Adrenal gland (tissue), 9 donors: ENCODE measurements at regions not wholly inside any gene's neighbourhood (a gene's known extent, or its start where the extent isn't known, plus 50 kb on each side); places are given as distances from the start of the nearest gene placed in this dataset.

Source experiments
- DNase-seq, 7 donors: peaks; one replicate each; pipeline ENCODE4 v3.0.0-alpha.2; 2019 to 2020
- H3K27ac ChIP-seq, 5 donors: fragments of 200-600 bp; sonication (generic) in 4 of 5; 1 replicate in 3 of 5; 2 replicates in 2 of 5; pipeline versions ENCODE4 v1.5.1 to v1.8.0; 2016 to 2020; ENCODE audit warnings: mild to moderate bottlenecking in 1 of 5
- H3K27me3 ChIP-seq: fragments of 200-600 bp; 2 replicates; pipeline ENCODE4 v1.8.0; 2021
- H3K36me3 ChIP-seq, 2 donors: fragments of 200-600 bp; replicated peaks in 1 of 2; 1 replicate in 1 of 2; 2 replicates in 1 of 2; pipeline versions ENCODE4 v1.5.1 to v1.8.0; 2018 to 2022
- H3K4me1 ChIP-seq, 2 donors: fragments of 200-600 bp; replicated peaks in 1 of 2; 1 replicate in 1 of 2; 2 replicates in 1 of 2; pipeline versions ENCODE4 v1.5.1 to v1.8.0; 2018 to 2021
- H3K4me3 ChIP-seq, 4 donors: fragments of 200-600 bp; sonication (generic) in 3 of 4; one replicate each; pipeline ENCODE4 v1.5.1; 2016 to 2018
- H3K9me3 ChIP-seq, 3 donors: fragments of 200-600 bp; sonication (generic) in 1 of 3; replicated peaks in 1 of 3; 1 replicate in 2 of 3; 2 replicates in 1 of 3; pipeline versions ENCODE4 v1.5.1 to v1.8.0; 2016 to 2021
- CTCF ChIP-seq, 6 experiments: fragments of 450-650 bp in 4 of 6; fragments of 200-600 bp in 2 of 6; sonication (generic) in 1 of 6; IDR thresholded peaks; 1 replicate in 5 of 6; 2 replicates in 1 of 6; pipeline versions ENCODE4 v1.5.1 to v1.8.0; 2016 to 2021; ENCODE audit warnings: antibody characterized with exemption in 6 of 6, mild to moderate bottlenecking in 2 of 6, moderate library complexity in 1 of 6
- POLR2A ChIP-seq, 2 donors: fragments of 450-650 bp; IDR thresholded peaks; one replicate each; pipeline ENCODE4 v1.6.1; 2017; ENCODE audit warnings: antibody characterized with exemption in 2 of 2, mild to moderate bottlenecking in 2 of 2, moderate library complexity in 1 of 2
- WGBS, 4 donors: extraction: QIAGEN DNeasy Blood & Tissue Kit in 2 of 4; methylation state at CpG; one replicate each; pipeline versions ENCODE4 v1.1.5 to v1.1.7; 2013 to 2017; 5-methylcytosine and 5-hydroxymethylcytosine counted together
- intact Hi-C, 2 donors: fragments of 100-400 bp; cut with DNase I; formaldehyde crosslinking; loops; one replicate each; pipeline versions ENCODE4 v1.14.1 to v1.15.0; 2022 to 2023
- donor health status: healthy with polysubstance abuse.
- donor health status: Bipolar disorder and iron deficiency.
- donor health status: DM: yes; HTN: yes; CAD: no.
- donor health status: DM: no; HTN: no; CAD: no.
- donor health status: DM: no; HTN: no; CAD: no.

- DNase-seq = no peak
- TF ChIP-seq POLR2A (IDR thresholded peaks at IDR 0.05) = no peak
- TF ChIP-seq CTCF (IDR thresholded peaks at IDR 0.05) = no peak
- WGBS, 4 donors = 73 to 83% (median 81%) methylated on average over 1 of the region's 1 CpG
- Histone ChIP-seq H3K4me1 (no peaks in the 10 kb centered on the region), H3K9me3 (no peaks in the 10 kb centered on the region), H3K27ac (no peak overlapping the region), H3K36me3 (no peaks in the 10 kb centered on the region), H3K4me3 (no peak overlapping the region), H3K27me3 (no peaks in the 10 kb centered on the region)
- intact Hi-C loops = no loop called here
These were observed 113.7 kb downstream of the SLC25A46 start for GRCh38 chr5:110852541-110852940.

- Histone ChIP-seq H3K27me3 (no peaks in the 10 kb centered on the region), H3K4me3 (no peak overlapping the region), H3K9me3 (no peaks in the 10 kb centered on the region), H3K36me3 (no peaks in the 10 kb centered on the region), H3K4me1 (no peaks in the 10 kb centered on the region), H3K27ac (no peak overlapping the region)
- WGBS, 4 donors = 61 to 72% (median 63%) methylated on average over 3 of the region's 3 CpGs
- DNase-seq = no peak
- intact Hi-C loops = no loop called here
- TF ChIP-seq CTCF (IDR thresholded peaks at IDR 0.05) = no peak
These were observed 114.5 kb downstream of the SLC25A46 start for GRCh38 chr5:110853267-110853666.

- Histone ChIP-seq H3K27ac (no peak overlapping the region), H3K36me3 (no peaks in the 10 kb centered on the region), H3K9me3 (no peaks in the 10 kb centered on the region), H3K27me3 (no peaks in the 10 kb centered on the region), H3K4me1 (no peaks in the 10 kb centered on the region), H3K4me3 (no peak overlapping the region)
- no peak for DNase-seq
- WGBS, 4 donors = 22 to 36% (median 31%) methylated on average over 1 of the region's 1 CpG
- TF ChIP-seq CTCF (IDR thresholded peaks at IDR 0.05) (no peak), POLR2A (IDR thresholded peaks at IDR 0.05) (no peak)
- intact Hi-C loops = no loop called here
These were observed 115.4 kb downstream of the SLC25A46 start for GRCh38 chr5:110854200-110854599.

- no peak for DNase-seq
- no peak overlapping the region for H3K4me3 ChIP-seq
These were observed 117.2 kb downstream of the SLC25A46 start for GRCh38 chr5:110855961-110856360.

More at GRCh38 chr5:110855961-110856360, 117.2 kb downstream of the SLC25A46 start:
- no peaks in the 10 kb centered on the region for H3K9me3 ChIP-seq
- TF ChIP-seq CTCF (IDR thresholded peaks at IDR 0.05) (no peak), POLR2A (IDR thresholded peaks at IDR 0.05) (no peak)
- no peak overlapping the region for H3K27ac ChIP-seq
- 54 to 67% (median 55%) methylated on average over 1 of the region's 1 CpG for WGBS, 4 donors
- intact Hi-C loops = no loop called here
- no peaks in the 10 kb centered on the region for H3K36me3 ChIP-seq
- no peaks in the 10 kb centered on the region for H3K4me1 ChIP-seq
- no peaks in the 10 kb centered on the region for H3K27me3 ChIP-seq
